Endothelial cell (in vitro differentiated cells): ENCODE measurements at regions not wholly inside any gene's neighbourhood (a gene's known extent, or its start where the extent isn't known, plus 50 kb on each side); places are given as distances from the start of the nearest gene placed in this dataset.

ENCODE experiments used
- DNase-seq: peaks from one replicate; pipeline ENCODE4 v3.0.0; 2021; ENCODE audit warnings: low spot score
- H3K27ac Mint-ChIP-seq: one replicate; pipeline ENCODE4 v1.8.0; 2021; ENCODE audit warnings: mixed read lengths, inconsistent platforms; ENCODE audit not compliant: unreplicated experiment
- H3K27me3 Mint-ChIP-seq: one replicate; pipeline ENCODE4 v1.8.0; 2021; ENCODE audit warnings: mild to moderate bottlenecking, moderate library complexity, mixed read lengths, inconsistent platforms; ENCODE audit not compliant: unreplicated experiment
- H3K36me3 Mint-ChIP-seq: one replicate; pipeline ENCODE4 v1.8.0; 2021; ENCODE audit warnings: mild to moderate bottlenecking, low read depth, mixed read lengths, inconsistent platforms; ENCODE audit not compliant: unreplicated experiment
- H3K4me1 Mint-ChIP-seq: one replicate; pipeline ENCODE4 v1.8.0; 2021; ENCODE audit warnings: mild to moderate bottlenecking, mixed read lengths, inconsistent platforms; ENCODE audit not compliant: unreplicated experiment
- H3K4me3 Mint-ChIP-seq: one replicate; pipeline ENCODE4 v1.8.0; 2021; ENCODE audit warnings: mild to moderate bottlenecking, mixed read lengths, inconsistent platforms; ENCODE audit not compliant: unreplicated experiment
- H3K9me3 Mint-ChIP-seq: one replicate; pipeline ENCODE4 v1.8.0; 2021; ENCODE audit warnings: mixed read lengths, inconsistent platforms; ENCODE audit not compliant: unreplicated experiment
- CTCF ChIP-seq: fragments of 200-600 bp; sonication (generic); IDR thresholded peaks from one replicate; pipeline ENCODE4 v1.5.0; 2021; ENCODE audit warnings: antibody characterized with exemption; ENCODE audit not compliant: unreplicated experiment

DNA sequence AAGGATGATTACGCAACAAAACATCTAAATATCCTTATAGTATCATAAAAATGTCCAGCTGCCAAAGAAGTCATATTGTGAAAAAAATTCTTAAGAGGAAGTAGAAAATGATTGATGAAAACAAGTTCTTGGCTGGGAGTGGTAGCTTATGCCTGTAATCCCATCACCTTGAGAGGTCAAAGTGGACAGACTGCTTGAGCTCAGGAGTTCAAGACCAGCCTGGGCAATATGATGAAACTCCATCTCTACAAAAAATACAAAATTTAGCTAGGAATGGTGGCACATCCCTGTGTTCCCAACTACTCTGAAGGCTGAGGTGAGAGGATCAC lies 577.6 kb downstream of the KLHL13 start:
- H3K36me3 Mint-ChIP-seq = no peaks in the 10 kb centered on the region
- no peaks in the 10 kb centered on the region for H3K9me3 Mint-ChIP-seq
- no peaks in the 10 kb centered on the region for H3K27me3 Mint-ChIP-seq
- no peak for TF ChIP-seq CTCF
- H3K4me1 Mint-ChIP-seq = no peaks in the 10 kb centered on the region
- no peak overlapping the region for H3K27ac Mint-ChIP-seq
- DNase-seq = no peak
- no peak overlapping the region for H3K4me3 Mint-ChIP-seq

DNA sequence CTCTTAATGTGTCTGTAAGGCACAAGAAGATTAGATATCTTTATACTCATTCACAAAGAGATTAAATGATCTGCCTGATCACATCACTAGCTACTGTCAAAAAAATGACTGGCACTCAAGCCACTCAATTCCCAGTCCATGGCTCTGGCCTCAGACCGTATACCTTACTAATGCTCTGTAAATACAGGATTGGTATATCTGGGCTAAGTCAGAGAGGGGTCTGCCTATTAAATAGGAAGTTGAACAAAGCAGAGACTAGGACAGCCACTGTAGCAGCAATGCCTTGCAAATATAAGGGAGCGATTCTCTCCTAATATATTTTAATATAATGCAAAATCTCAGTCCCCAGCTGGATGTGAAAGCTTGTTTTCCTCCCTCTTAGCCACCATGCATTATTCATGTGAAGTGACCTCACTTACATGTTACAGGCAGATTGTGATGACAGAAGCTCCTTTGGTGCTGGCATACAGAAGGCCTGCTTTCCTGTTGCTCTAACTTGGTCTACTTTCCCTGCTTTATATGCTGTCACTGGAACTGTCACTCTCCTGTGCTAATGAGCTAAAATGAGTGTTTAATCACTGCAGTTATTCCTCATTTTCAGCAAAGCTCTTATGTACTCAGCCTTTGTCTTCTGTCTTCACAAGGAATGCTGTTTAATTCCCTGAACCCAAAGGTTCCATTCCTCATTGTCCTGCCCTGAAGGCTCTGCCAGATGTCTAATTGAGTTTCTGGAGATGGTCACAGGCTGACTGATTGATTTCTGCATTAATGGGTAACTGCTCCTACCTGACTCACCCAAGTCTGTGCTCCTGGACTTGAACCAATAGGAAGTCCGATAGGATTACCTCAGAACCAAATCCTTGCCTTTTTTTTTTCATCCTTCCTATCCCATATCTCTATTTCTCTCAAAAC lies 578.2 kb downstream of the KLHL13 start:
- no peaks in the 10 kb centered on the region for H3K36me3 Mint-ChIP-seq
- H3K27me3 Mint-ChIP-seq = no peaks in the 10 kb centered on the region
- H3K27ac Mint-ChIP-seq = no peak overlapping the region
- DNase-seq = no peak
- no peak for TF ChIP-seq CTCF
- H3K4me3 Mint-ChIP-seq = no peak overlapping the region
- no peaks in the 10 kb centered on the region for H3K4me1 Mint-ChIP-seq
- no peaks in the 10 kb centered on the region for H3K9me3 Mint-ChIP-seq

GRCh38 chrX:117532339-117532738 lies 584.3 kb downstream of the KLHL13 start:
- no peak overlapping the region for H3K27ac Mint-ChIP-seq
- DNase-seq = no peak
- H3K4me3 Mint-ChIP-seq = no peak overlapping the region
- no peak for TF ChIP-seq CTCF
- no peaks in the 10 kb centered on the region for H3K4me1 Mint-ChIP-seq
- H3K9me3 Mint-ChIP-seq = no peaks in the 10 kb centered on the region
- H3K36me3 Mint-ChIP-seq = no peaks in the 10 kb centered on the region
- no peaks in the 10 kb centered on the region for H3K27me3 Mint-ChIP-seq

DNA sequence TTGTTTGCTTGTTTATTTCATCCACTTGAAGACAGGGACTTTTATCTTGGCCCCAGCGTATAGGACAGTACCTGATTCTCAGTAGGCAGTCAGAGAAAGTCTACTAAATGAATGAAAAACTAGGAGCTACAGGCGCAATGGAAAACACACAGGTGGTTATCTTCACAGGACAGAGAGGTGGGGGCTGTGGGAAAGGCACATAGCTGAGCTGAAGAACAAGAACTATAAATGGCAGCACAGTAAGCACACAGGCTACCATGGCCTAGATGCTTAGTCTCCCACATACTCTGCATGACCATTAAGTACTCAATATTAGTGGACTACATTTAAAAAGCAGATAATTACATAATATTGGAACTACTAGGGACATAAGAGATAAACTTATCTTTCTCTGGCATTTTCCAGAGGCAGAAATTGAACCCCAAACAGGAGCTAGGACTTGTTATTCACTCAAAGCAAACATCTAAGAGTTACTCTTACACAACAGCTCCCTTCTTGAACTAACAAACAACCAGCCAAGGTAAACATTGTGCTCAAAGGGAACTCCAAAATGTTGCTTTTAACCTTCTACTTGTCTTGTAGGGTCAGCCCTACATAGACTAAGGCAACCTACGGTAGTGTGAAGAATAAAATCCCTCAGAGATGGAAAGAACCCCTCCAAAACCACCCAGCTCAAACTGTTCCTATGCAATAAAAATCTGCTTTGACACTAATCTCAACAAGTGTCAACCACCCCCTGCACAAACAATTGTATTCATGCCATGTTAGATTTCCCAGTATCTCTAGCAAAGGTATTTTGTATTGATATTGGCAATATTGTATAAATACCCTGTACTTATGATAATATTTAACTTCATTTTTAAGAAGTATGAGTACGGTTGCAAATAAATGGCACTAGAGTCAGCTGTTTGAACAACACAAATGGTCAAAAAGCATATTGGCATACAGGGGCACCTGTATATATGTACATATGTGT lies 593.6 kb downstream of the KLHL13 start:
- peaks cover 3% of the 10 kb centered on the region for H3K27me3 Mint-ChIP-seq
- no peaks in the 10 kb centered on the region for H3K4me1 Mint-ChIP-seq
- no peaks in the 10 kb centered on the region for H3K9me3 Mint-ChIP-seq
- TF ChIP-seq CTCF = no peak
- no peaks in the 10 kb centered on the region for H3K36me3 Mint-ChIP-seq
- no peak overlapping the region for H3K27ac Mint-ChIP-seq
- no peak overlapping the region for H3K4me3 Mint-ChIP-seq
- DNase-seq = no peak

- Mint-ChIP-seq H3K4me3 (no peak overlapping the region), H3K27me3 (peaks cover 3% of the 10 kb centered on the region), H3K27ac (no peak overlapping the region), H3K4me1 (no peaks in the 10 kb centered on the region), H3K36me3 (no peaks in the 10 kb centered on the region), H3K9me3 (no peaks in the 10 kb centered on the region)
- no peak for TF ChIP-seq CTCF
- no peak for DNase-seq
Measured at GRCh38 chrX:117517994-117518393, 598.6 kb downstream of the KLHL13 start.
